ENCODE measurements at regions not wholly inside any gene's neighbourhood (a gene's known extent, or its start where the extent isn't known, plus 50 kb on each side); places are given as distances from the start of the nearest gene placed in this dataset.

- no peak for TF ChIP-seq CTCF (IDR thresholded peaks at IDR 0.05)
- no peak for TF ChIP-seq POLR2A (IDR thresholded peaks at IDR 0.05)
Measured at GRCh38 chr4:36624030-36624429, 342.6 kb downstream of the DTHD1 start.
